Ishikawa (cell line): ENCODE measurements at regions not wholly inside any gene's neighbourhood (a gene's known extent, or its start where the extent isn't known, plus 50 kb on each side); places are given as distances from the start of the nearest gene placed in this dataset.

Source experiments
- CEBPB ChIP-seq: IDR thresholded peaks from 2 replicates; pipeline ENCODE4 v1.6.1; 2012
- CREB1 ChIP-seq: IDR thresholded peaks from 2 replicates; pipeline ENCODE4 v1.6.1; 2012; ENCODE audit warnings: low read depth
- EGR1 ChIP-seq: IDR thresholded peaks from 2 replicates; pipeline ENCODE4 v1.6.1; 2012
- EP300 ChIP-seq: IDR thresholded peaks from 2 replicates; pipeline ENCODE4 v1.6.1; 2012; ENCODE audit warnings: borderline replicate concordance
- FOXM1 ChIP-seq: IDR thresholded peaks from 2 replicates; pipeline ENCODE4 v1.6.1; 2012; ENCODE audit warnings: low read depth, borderline replicate concordance
- NFIC ChIP-seq: IDR thresholded peaks from 2 replicates; pipeline ENCODE4 v1.6.1; 2012
- RAD21 ChIP-seq: IDR thresholded peaks from 2 replicates; pipeline ENCODE4 v1.6.1; 2012; ENCODE audit warnings: low read depth
- TAF1 ChIP-seq: IDR thresholded peaks from 2 replicates; pipeline ENCODE4 v1.6.1; 2012; ENCODE audit warnings: low read depth, mild to moderate bottlenecking
- TCF12 ChIP-seq: IDR thresholded peaks from 2 replicates; pipeline ENCODE4 v1.6.1; 2012; ENCODE audit warnings: low read depth
- TEAD4 ChIP-seq: IDR thresholded peaks from 2 replicates; pipeline ENCODE4 v1.6.1; 2012
- USF1 ChIP-seq: IDR thresholded peaks from 2 replicates; pipeline ENCODE4 v1.6.1; 2012
- YY1 ChIP-seq: IDR thresholded peaks from 2 replicates; pipeline ENCODE4 v1.6.1; 2012; ENCODE audit warnings: low read depth
- ZBTB7A ChIP-seq: IDR thresholded peaks from 2 replicates; pipeline ENCODE4 v1.6.1; 2012; ENCODE audit warnings: low read depth
- TF ChIP-seq, protein P1 (sequence below): IDR thresholded peaks from 2 replicates; pipeline ENCODE4 v1.6.1; 2012
- TF ChIP-seq, protein P2 (sequence below): IDR thresholded peaks from 2 replicates; pipeline ENCODE4 v1.6.1; 2012; ENCODE audit warnings: low read depth, mild to moderate bottlenecking

- TF ChIP-seq EGR1 (no peak), ZBTB7A (no peak), TEAD4 (no peak), CEBPB (no peak), TCF12 (no peak)
- TF ChIP-seq, protein P1, sequence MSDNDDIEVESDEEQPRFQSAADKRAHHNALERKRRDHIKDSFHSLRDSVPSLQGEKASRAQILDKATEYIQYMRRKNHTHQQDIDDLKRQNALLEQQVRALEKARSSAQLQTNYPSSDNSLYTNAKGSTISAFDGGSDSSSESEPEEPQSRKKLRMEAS, result no peak
Observed at GRCh38 chr18:69328086-69328485, 72.6 kb upstream of the DOK6 start.

- TF ChIP-seq ZBTB7A, result no peak
- no peak for TF ChIP-seq USF1
- no peak for TF ChIP-seq CREB1
- no peak for TF ChIP-seq RAD21
- TF ChIP-seq EP300, result no peak
- no peak for TF ChIP-seq FOXM1
- TF ChIP-seq YY1, result no peak
- no peak for TF ChIP-seq CEBPB
- TF ChIP-seq, protein P2, sequence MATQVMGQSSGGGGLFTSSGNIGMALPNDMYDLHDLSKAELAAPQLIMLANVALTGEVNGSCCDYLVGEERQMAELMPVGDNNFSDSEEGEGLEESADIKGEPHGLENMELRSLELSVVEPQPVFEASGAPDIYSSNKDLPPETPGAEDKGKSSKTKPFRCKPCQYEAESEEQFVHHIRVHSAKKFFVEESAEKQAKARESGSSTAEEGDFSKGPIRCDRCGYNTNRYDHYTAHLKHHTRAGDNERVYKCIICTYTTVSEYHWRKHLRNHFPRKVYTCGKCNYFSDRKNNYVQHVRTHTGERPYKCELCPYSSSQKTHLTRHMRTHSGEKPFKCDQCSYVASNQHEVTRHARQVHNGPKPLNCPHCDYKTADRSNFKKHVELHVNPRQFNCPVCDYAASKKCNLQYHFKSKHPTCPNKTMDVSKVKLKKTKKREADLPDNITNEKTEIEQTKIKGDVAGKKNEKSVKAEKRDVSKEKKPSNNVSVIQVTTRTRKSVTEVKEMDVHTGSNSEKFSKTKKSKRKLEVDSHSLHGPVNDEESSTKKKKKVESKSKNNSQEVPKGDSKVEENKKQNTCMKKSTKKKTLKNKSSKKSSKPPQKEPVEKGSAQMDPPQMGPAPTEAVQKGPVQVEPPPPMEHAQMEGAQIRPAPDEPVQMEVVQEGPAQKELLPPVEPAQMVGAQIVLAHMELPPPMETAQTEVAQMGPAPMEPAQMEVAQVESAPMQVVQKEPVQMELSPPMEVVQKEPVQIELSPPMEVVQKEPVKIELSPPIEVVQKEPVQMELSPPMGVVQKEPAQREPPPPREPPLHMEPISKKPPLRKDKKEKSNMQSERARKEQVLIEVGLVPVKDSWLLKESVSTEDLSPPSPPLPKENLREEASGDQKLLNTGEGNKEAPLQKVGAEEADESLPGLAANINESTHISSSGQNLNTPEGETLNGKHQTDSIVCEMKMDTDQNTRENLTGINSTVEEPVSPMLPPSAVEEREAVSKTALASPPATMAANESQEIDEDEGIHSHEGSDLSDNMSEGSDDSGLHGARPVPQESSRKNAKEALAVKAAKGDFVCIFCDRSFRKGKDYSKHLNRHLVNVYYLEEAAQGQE, result no peak
- no peak for TF ChIP-seq TAF1
- no peak for TF ChIP-seq NFIC
Observed at GRCh38 chr18:69330385-69331005, 70.2 kb upstream of the DOK6 start.

DNA sequence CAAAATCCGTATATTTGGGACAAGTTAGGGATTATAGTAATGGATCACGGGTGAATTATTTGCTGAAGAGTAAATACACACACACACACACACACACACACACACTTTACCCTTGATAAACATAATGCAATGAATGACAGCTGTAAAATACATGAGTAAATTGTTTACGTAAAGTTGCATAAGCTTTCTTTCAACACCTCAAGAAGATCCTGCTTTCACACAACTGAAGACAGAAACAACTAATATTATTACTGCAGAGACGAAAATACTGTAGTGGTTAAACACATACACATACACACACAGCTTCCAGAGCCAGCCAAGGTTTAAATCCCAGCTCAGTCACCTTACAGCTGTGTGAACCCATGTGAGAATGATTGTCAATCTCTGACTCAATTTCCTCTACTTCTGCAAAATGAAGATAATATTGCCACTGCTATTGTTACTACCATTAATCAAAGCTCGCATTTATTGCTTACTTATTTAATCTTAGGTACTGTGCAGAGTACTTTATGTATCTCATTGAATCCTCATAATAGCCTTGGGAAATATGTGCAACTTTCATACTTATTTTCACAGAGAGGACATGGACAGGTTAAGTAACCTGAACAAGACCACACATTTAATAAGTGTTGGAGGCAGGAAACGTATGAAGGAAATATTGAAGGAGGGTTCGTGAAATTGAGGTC is 50.6 kb upstream of the DOK6 start:
- TF ChIP-seq TEAD4 (no peak), CEBPB (no peak), TCF12 (no peak), RAD21 (no peak)
